A673 (cell line): ENCODE measurements at regions not wholly inside any gene's neighbourhood (a gene's known extent, or its start where the extent isn't known, plus 50 kb on each side); places are given as distances from the start of the nearest gene placed in this dataset.

Experiments
- BruUV-seq: library from RNA; stranded (reverse); fragments of 400-500 nt; replicated peaks from 2 replicates; lab custom pipeline; 2021; lab: Mats Ljungman, UMichigan
- CTCF ChIA-PET: fragments of 300-600 bp; sonication (Branson Sonifier 250); formaldehyde crosslinking; loops from one replicate; lab custom pipeline; 2022; ENCODE audit warnings: antibody characterized with exemption; lab: Charles Lee
- POLR2A ChIA-PET: fragments of 300-600 bp; sonication (Branson Sonifier 250); formaldehyde crosslinking; loops from one replicate; lab custom pipeline; 2022; ENCODE audit warnings: antibody characterized with exemption; ENCODE audit not compliant: low non-redundant PET; lab: Charles Lee
- DNase-seq: peaks from one replicate; pipeline ENCODE4 v3.0.0-alpha.2; 2015; ENCODE audit warnings: low spot score
- H3K27ac ChIP-seq: fragments of 200-600 bp; sonication (generic); 2 replicates; pipeline ENCODE4 v1.5.1; 2016; ENCODE audit warnings: mixed run types, low read depth, mild to moderate bottlenecking, mixed read lengths, antibody characterized with exemption, low read length; ENCODE audit not compliant: poor library complexity, severe bottlenecking
- H3K27me3 ChIP-seq: fragments of 200-600 bp; sonication (generic); replicated peaks from 2 replicates; pipeline ENCODE4 v1.6.1; 2017; ENCODE audit warnings: mixed run types, low read depth, mild to moderate bottlenecking, mixed read lengths, antibody characterized with exemption, low read length; ENCODE audit not compliant: insufficient read depth, poor library complexity
- H3K36me3 ChIP-seq: fragments of 200-600 bp; sonication (generic); 2 replicates; pipeline ENCODE4 v1.6.1; 2016; ENCODE audit warnings: mixed run types, mild to moderate bottlenecking, mixed read lengths, antibody characterized with exemption, low read length; ENCODE audit not compliant: insufficient read depth, poor library complexity, severe bottlenecking
- H3K4me1 ChIP-seq: fragments of 200-600 bp; sonication (generic); 2 replicates; pipeline ENCODE4 v1.6.1; 2017; ENCODE audit warnings: mixed run types, mild to moderate bottlenecking, mixed read lengths, antibody characterized with exemption, low read length; ENCODE audit not compliant: insufficient read depth, poor library complexity, severe bottlenecking
- H3K4me3 ChIP-seq: fragments of 200-600 bp; sonication (generic); 2 replicates; pipeline ENCODE4 v1.5.1; 2016; ENCODE audit warnings: low read depth, mixed run types, mild to moderate bottlenecking, mixed read lengths, low read length; ENCODE audit not compliant: poor library complexity, severe bottlenecking
- H3K9me3 ChIP-seq: fragments of 200-600 bp; sonication (generic); 2 replicates; pipeline ENCODE4 v1.6.1; 2016; ENCODE audit warnings: mixed run types, low read depth, mild to moderate bottlenecking, mixed read lengths, antibody characterized with exemption, low read length; ENCODE audit not compliant: poor library complexity, severe bottlenecking
- EZH2 ChIP-seq: fragments of 200-600 bp; sonication (generic); IDR thresholded peaks from 2 replicates; pipeline ENCODE4 v1.6.1; 2017; ENCODE audit warnings: borderline replicate concordance, low read depth, mild to moderate bottlenecking, mixed read lengths, antibody characterized with exemption, low read length; ENCODE audit not compliant: poor library complexity, severe bottlenecking
- intact Hi-C: fragments of 100-400 bp; cut with micrococcal nuclease; formaldehyde crosslinking; loops from one replicate; pipeline ENCODE4 v1.10.0; 2022; ENCODE audit not compliant: unreplicated experiment
- TF ChIP-seq, protein P1 (sequence below): fragments of 300-800, 200-600 bp; sonication (generic); conservative IDR thresholded peaks from 2 replicates; pipeline ENCODE4 v1.5.1; 2017; ENCODE audit warnings: low read depth, mild to moderate bottlenecking, antibody characterized with exemption, low read length, moderate library complexity, mixed read lengths

DNA sequence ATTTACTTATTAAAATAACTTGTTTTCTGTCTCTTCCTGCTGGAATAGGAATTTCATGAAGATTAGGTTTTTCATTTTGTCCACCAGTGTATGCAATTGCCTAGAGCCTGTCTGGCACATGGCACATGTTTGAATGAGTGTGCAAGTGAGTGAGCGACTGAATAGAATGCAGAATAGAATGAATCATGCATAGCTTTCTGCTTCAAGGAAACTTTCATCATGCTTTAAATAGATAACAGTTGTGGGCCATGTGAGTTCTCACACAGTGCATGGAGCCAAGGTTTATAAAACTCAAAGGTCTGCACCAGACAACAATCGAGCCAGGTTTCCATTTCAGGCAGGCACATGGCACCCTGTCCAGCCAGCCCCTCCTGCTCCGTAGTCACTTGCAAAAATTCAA is 74.2 kb upstream of the HECW1 start:
- BruUV-seq: no TSS peak
- intact Hi-C loops: no loop called here
- TF ChIP-seq, protein P1, sequence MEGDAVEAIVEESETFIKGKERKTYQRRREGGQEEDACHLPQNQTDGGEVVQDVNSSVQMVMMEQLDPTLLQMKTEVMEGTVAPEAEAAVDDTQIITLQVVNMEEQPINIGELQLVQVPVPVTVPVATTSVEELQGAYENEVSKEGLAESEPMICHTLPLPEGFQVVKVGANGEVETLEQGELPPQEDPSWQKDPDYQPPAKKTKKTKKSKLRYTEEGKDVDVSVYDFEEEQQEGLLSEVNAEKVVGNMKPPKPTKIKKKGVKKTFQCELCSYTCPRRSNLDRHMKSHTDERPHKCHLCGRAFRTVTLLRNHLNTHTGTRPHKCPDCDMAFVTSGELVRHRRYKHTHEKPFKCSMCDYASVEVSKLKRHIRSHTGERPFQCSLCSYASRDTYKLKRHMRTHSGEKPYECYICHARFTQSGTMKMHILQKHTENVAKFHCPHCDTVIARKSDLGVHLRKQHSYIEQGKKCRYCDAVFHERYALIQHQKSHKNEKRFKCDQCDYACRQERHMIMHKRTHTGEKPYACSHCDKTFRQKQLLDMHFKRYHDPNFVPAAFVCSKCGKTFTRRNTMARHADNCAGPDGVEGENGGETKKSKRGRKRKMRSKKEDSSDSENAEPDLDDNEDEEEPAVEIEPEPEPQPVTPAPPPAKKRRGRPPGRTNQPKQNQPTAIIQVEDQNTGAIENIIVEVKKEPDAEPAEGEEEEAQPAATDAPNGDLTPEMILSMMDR: no peak
- no peak for TF ChIP-seq EZH2
- no peak for DNase-seq
- no peaks in the 10 kb centered on the region for H3K36me3 ChIP-seq
- no peak overlapping the region for H3K4me3 ChIP-seq
- H3K27ac ChIP-seq: no peak overlapping the region
- ChIA-PET POLR2A (no interaction called here), CTCF (no interaction called here)
- peaks cover 23% of the 10 kb centered on the region for H3K4me1 ChIP-seq
- H3K9me3 ChIP-seq: no peaks in the 10 kb centered on the region
- H3K27me3 ChIP-seq: no peaks in the 10 kb centered on the region

DNA sequence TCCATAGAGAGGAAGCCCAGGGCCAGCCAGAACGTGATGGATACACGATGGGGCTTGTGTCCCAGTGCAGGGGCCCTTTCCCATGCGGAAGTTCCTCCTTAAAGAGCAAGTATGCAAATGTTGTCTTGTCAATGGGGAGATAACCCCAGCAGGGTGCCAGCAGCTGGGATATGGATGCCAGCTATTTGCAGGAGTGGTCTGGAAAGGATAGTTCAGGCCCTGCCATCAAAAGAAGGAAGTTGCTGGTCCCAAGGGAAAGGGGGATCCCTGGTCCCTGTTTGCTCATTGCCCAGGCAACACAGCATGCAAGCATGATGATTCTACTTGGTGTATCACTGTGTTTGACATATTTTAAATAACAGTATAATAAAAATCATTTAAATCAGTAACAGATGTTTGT is 73.1 kb upstream of the HECW1 start:
- Histone ChIP-seq H3K9me3 (no peaks in the 10 kb centered on the region), H3K27me3 (no peaks in the 10 kb centered on the region), H3K36me3 (no peaks in the 10 kb centered on the region), H3K27ac (no peak overlapping the region), H3K4me3 (no peak overlapping the region), H3K4me1 (peaks cover 23% of the 10 kb centered on the region)
- ChIA-PET CTCF (no interaction called here), POLR2A (no interaction called here)
- BruUV-seq: no TSS peak
- TF ChIP-seq EZH2: no peak
- TF ChIP-seq, protein P1: no peak
- DNase-seq: peak; percentile 92
- intact Hi-C loops: no loop called here

DNA sequence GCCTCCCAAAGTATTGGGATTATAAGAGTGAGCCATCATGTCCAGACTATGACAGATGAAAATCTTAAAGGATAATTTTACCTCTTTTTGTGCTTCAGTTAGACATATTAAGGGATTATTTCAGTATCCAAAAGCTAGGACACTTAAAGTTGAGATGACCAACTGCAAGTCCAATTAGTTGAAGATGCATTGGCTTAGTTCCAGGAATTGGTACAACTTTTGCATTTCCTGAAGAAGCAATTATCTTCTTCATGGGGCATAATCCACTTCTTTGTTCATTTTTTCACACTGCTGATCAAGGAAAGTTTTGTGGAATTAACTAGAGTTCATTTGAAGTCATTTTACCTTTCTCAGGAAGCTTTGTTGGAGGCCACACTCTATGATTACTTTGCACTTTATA is 72.0 kb upstream of the HECW1 start:
- POLR2A ChIA-PET: no interaction called here
- H3K9me3 ChIP-seq: no peaks in the 10 kb centered on the region
- no peak overlapping the region for H3K4me3 ChIP-seq
- H3K27me3 ChIP-seq: no peaks in the 10 kb centered on the region
- TF ChIP-seq EZH2: no peak
- TF ChIP-seq, protein P1: no peak
- H3K36me3 ChIP-seq: no peaks in the 10 kb centered on the region
- intact Hi-C loops: no loop called here
- DNase-seq: peak; percentile 73
- no peak overlapping the region for H3K27ac ChIP-seq
- H3K4me1 ChIP-seq: peaks cover 23% of the 10 kb centered on the region
- no TSS peak for BruUV-seq
- CTCF ChIA-PET: no interaction called here
